Lung (tissue), 11 donors: ENCODE measurements at regions not wholly inside any gene's neighbourhood (a gene's known extent, or its start where the extent isn't known, plus 50 kb on each side); places are given as distances from the start of the nearest gene placed in this dataset.

ENCODE experiments used
- ATAC-seq: fragments of 200-7000 bp; cut with Tn5 transposase; one replicate; pipeline ENCODE4 v1.9.1; 2020; ENCODE audit warnings: moderate number of reproducible peaks; ENCODE audit not compliant: insufficient read depth, low FRiP score
- DNase-seq, 3 donors: peaks; one replicate each; pipeline ENCODE4 v3.0.0-alpha.2; 2013 to 2017
- H3K27ac ChIP-seq, 2 donors: one replicate each; pipeline ENCODE4 v1.5.1; 2013; ENCODE audit warnings: mild to moderate bottlenecking in 2 of 2, moderate library complexity in 2 of 2, control low read depth in 1 of 2, inconsistent platforms in 1 of 2, low read depth in 1 of 2, low read length in 1 of 2
- H3K27me3 ChIP-seq, 3 donors: one replicate each; pipeline ENCODE4 v1.5.1; 2013; ENCODE audit warnings: low read length in 2 of 3; ENCODE audit not compliant: control insufficient read depth in 3 of 3, insufficient read depth in 3 of 3
- H3K36me3 ChIP-seq, 4 donors: one replicate each; pipeline ENCODE4 v1.5.1; 2013; ENCODE audit warnings: low read length in 4 of 4, mild to moderate bottlenecking in 1 of 4, moderate library complexity in 1 of 4; ENCODE audit not compliant: control insufficient read depth in 4 of 4, insufficient read depth in 4 of 4
- H3K4me1 ChIP-seq, 5 donors: one replicate each; pipeline ENCODE4 v1.5.1; 2013; ENCODE audit warnings: low read length in 5 of 5, mild to moderate bottlenecking in 2 of 5, moderate library complexity in 1 of 5; ENCODE audit not compliant: control insufficient read depth in 5 of 5, insufficient read depth in 5 of 5
- H3K4me3 ChIP-seq: one replicate; pipeline ENCODE4 v1.5.1; 2013; ENCODE audit warnings: mild to moderate bottlenecking, control low read depth, moderate library complexity
- H3K9ac ChIP-seq, 2 donors: one replicate each; pipeline ENCODE4 v1.5.1; 2013; ENCODE audit warnings: low read length in 2 of 2, control low read depth in 1 of 2; ENCODE audit not compliant: insufficient read depth in 1 of 2
- H3K9me3 ChIP-seq, 4 donors: one replicate each; pipeline ENCODE4 v1.5.1; 2013; ENCODE audit warnings: low read length in 3 of 4, mild to moderate bottlenecking in 1 of 4, moderate library complexity in 1 of 4; ENCODE audit not compliant: control insufficient read depth in 4 of 4, insufficient read depth in 3 of 4
- WGBS, 2 donors: extraction: QIAGEN DNeasy Blood & Tissue Kit; methylation state at CpG; one replicate each; pipeline ENCODE4 v1.1.7; 2013; 5-methylcytosine and 5-hydroxymethylcytosine counted together
- TF ChIP-seq, protein P1 (sequence below): IDR thresholded peaks from 2 replicates; pipeline ENCODE4 v1.5.1; 2012; ENCODE audit warnings: mild to moderate bottlenecking; ENCODE audit errors: control extremely low read depth, extremely low read depth
- donor health status: control.
- donor health status: control.
- donor health status: Bipolar disorder and iron deficiency.
- donor health status: healthy.
- donor health status: DM: yes; HTN: yes; CAD: no.

- H3K36me3 ChIP-seq, result no peaks in the 10 kb centered on the region
- no peaks in the 10 kb centered on the region for H3K27me3 ChIP-seq
- no peaks in the 10 kb centered on the region for H3K4me1 ChIP-seq
- no peak overlapping the region for H3K4me3 ChIP-seq
- H3K9ac ChIP-seq, result no peak overlapping the region
- no peak overlapping the region for H3K27ac ChIP-seq
- 90% methylated on average over 10 of the region's 10 CpGs for WGBS, 2 donors
- TF ChIP-seq, protein P1, sequence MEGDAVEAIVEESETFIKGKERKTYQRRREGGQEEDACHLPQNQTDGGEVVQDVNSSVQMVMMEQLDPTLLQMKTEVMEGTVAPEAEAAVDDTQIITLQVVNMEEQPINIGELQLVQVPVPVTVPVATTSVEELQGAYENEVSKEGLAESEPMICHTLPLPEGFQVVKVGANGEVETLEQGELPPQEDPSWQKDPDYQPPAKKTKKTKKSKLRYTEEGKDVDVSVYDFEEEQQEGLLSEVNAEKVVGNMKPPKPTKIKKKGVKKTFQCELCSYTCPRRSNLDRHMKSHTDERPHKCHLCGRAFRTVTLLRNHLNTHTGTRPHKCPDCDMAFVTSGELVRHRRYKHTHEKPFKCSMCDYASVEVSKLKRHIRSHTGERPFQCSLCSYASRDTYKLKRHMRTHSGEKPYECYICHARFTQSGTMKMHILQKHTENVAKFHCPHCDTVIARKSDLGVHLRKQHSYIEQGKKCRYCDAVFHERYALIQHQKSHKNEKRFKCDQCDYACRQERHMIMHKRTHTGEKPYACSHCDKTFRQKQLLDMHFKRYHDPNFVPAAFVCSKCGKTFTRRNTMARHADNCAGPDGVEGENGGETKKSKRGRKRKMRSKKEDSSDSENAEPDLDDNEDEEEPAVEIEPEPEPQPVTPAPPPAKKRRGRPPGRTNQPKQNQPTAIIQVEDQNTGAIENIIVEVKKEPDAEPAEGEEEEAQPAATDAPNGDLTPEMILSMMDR, result no peak
- H3K9me3 ChIP-seq, result peaks cover 0 to 2% (median 0%) of the 10 kb centered on the region in 4 donors
- DNase-seq (no peak), ATAC-seq (no peak)
Measured at GRCh38 chr12:105862163-105862821, 276.5 kb downstream of the NUAK1 start.

GRCh38 chr12:105864316-105864715, 274.4 kb downstream of the NUAK1 start:
- Histone ChIP-seq H3K27me3 (no peaks in the 10 kb centered on the region), H3K4me1 (no peaks in the 10 kb centered on the region), H3K4me3 (no peak overlapping the region), H3K9me3 (peaks cover 0 to 2% (median 0%) of the 10 kb centered on the region in 4 donors), H3K27ac (no peak overlapping the region), H3K9ac (no peak overlapping the region), H3K36me3 (no peaks in the 10 kb centered on the region)
- TF ChIP-seq, protein P1, result no peak
- ATAC-seq (no peak), DNase-seq (no peak)
- WGBS, 2 donors, result 87 to 91% methylated on average over 4 of the region's 4 CpGs

DNA sequence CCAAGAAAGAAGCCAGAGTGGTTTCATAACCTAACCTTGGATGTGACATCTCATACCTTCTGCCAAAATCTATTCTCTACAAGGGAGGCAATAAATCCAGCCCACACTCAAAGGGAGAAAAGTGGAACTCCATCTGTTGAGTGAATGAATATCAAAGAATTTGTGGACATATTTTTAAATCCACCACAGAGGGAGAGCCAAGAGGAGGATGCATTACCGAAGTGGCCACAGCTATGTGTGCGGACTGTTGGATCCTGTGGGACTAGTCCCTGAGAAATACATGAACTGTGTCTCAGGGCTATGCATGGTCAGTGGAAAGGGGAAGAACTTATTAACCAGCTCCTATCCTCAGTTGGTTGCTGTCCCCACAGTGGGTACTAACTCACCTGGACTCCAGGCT, 273.9 kb downstream of the NUAK1 start:
- H3K27ac ChIP-seq, result no peak overlapping the region
- no peaks in the 10 kb centered on the region for H3K4me1 ChIP-seq
- no peak overlapping the region for H3K4me3 ChIP-seq
- H3K36me3 ChIP-seq, result no peaks in the 10 kb centered on the region
- H3K27me3 ChIP-seq, result no peaks in the 10 kb centered on the region
- TF ChIP-seq, protein P1, result no peak
- no peak overlapping the region for H3K9ac ChIP-seq
- DNase-seq (no peak), ATAC-seq (no peak)
- H3K9me3 ChIP-seq, result peaks cover 0 to 4% (median 0%) of the 10 kb centered on the region in 4 donors
- 88 to 92% methylated on average over 2 of the region's 2 CpGs for WGBS, 2 donors

- no peak for DNase-seq
- ATAC-seq, result no peak
- H3K36me3 ChIP-seq, result no peaks in the 10 kb centered on the region
- H3K9me3 ChIP-seq, result peaks cover 0 to 4% (median 0%) of the 10 kb centered on the region in 4 donors
- no peaks in the 10 kb centered on the region for H3K4me1 ChIP-seq
- no peak overlapping the region for H3K9ac ChIP-seq
- H3K27me3 ChIP-seq, result no peaks in the 10 kb centered on the region
- H3K27ac ChIP-seq, result no peak overlapping the region
- no peak overlapping the region for H3K4me3 ChIP-seq
- WGBS, 2 donors, result 91 to 93% methylated on average over 4 to 6 of the region's 6 CpGs
- TF ChIP-seq, protein P1, result no peak
Measured at GRCh38 chr12:105865886-105866285, 272.9 kb downstream of the NUAK1 start.
